ENCODE measurements at regions not wholly inside any gene's neighbourhood (a gene's known extent, or its start where the extent isn't known, plus 50 kb on each side); places are given as distances from the start of the nearest gene placed in this dataset.

DNA sequence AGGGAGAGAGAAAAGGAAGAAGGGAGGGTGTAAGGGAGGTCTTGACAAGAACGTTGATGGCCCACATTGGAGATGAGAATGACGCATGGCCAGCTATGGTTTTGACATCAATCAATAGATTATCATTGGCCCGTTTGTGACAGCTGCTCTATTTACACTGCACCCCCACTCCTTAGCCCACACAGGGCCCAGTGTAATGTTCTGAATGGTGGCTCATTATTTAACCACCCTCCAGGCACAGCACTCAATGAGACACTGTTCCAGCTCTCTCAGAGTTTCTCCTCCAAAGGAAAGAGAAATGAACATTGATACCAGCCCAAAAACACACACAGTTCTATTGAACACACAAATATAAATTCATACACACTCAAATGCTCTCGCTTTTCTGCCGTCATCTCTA lies 173.0 kb upstream of the IPO5 start:
- WGBS (ENCODE audit: insufficient coverage) = 93% methylated on average over 2 of the region's 5 CpGs
- H3K27me3 Mint-ChIP-seq = peaks cover 10% of the 10 kb centered on the region
- DNase-seq = no peak
- Histone ChIP-seq H3K9ac (ENCODE audit: low read length) (no peak overlapping the region), H3K36me3 (replicated peaks in 1 of 2; ENCODE audit: control extremely low read depth in 1 of 2, control insufficient read depth in 1 of 2, extremely low read depth in 1 of 2, insufficient read depth in 2 of 2, low read length in 1 of 2) (no peaks in the 10 kb centered on the region), H4K20me1 (ENCODE audit: control insufficient read depth, insufficient read depth, low read length, poor library complexity, severe bottlenecking) (no peaks in the 10 kb centered on the region), H3K27ac (ENCODE audit: low read length in 2 of 2) (no peak overlapping the region), H2AFZ (ENCODE audit: insufficient read depth, low read depth, low read length, poor library complexity, severe bottlenecking) (no peak overlapping the region), H3K4me1 (ENCODE audit: control insufficient read depth in 2 of 2, insufficient read depth in 2 of 2, low read length in 2 of 2) (no peaks in the 10 kb centered on the region), H3K9me3 (ENCODE audit: control extremely low read depth in 1 of 3, control insufficient read depth in 2 of 3, insufficient read depth in 1 of 3, low read length in 2 of 3) (no peaks in the 10 kb centered on the region), H3K4me2 (replicated peaks; ENCODE audit: low read depth, low read length, poor library complexity, severe bottlenecking) (no peak overlapping the region), H3K27me3 (replicated peaks in 1 of 4; ENCODE audit: control extremely low read depth in 1 of 4, control insufficient read depth in 3 of 4, insufficient read depth in 4 of 4, low read length in 3 of 4) (no peaks in the 10 kb centered on the region), H3K79me2 (ENCODE audit: control insufficient read depth, insufficient read depth, low read length) (no peaks in the 10 kb centered on the region), H3K4me3 (ENCODE audit: control extremely low read depth in 1 of 5, extremely low read depth in 1 of 5, insufficient read depth in 1 of 5, low read depth in 2 of 5, low read length in 4 of 5) (no peak overlapping the region)
- H3K4me3 Mint-ChIP-seq = no peak overlapping the region
- no peaks in the 10 kb centered on the region for H3K4me1 Mint-ChIP-seq
- H3K9me3 Mint-ChIP-seq (ENCODE audit: insufficient read depth) = peaks cover 3% of the 10 kb centered on the region
- TF ChIP-seq EZH2 (IDR thresholded peaks at IDR 0.05; ENCODE audit: borderline replicate concordance, insufficient read depth, low read depth, low read length, poor library complexity, severe bottlenecking) = no peak
- TF ChIP-seq, protein P1, sequence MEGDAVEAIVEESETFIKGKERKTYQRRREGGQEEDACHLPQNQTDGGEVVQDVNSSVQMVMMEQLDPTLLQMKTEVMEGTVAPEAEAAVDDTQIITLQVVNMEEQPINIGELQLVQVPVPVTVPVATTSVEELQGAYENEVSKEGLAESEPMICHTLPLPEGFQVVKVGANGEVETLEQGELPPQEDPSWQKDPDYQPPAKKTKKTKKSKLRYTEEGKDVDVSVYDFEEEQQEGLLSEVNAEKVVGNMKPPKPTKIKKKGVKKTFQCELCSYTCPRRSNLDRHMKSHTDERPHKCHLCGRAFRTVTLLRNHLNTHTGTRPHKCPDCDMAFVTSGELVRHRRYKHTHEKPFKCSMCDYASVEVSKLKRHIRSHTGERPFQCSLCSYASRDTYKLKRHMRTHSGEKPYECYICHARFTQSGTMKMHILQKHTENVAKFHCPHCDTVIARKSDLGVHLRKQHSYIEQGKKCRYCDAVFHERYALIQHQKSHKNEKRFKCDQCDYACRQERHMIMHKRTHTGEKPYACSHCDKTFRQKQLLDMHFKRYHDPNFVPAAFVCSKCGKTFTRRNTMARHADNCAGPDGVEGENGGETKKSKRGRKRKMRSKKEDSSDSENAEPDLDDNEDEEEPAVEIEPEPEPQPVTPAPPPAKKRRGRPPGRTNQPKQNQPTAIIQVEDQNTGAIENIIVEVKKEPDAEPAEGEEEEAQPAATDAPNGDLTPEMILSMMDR (IDR thresholded peaks at IDR 0.05) = no peak
- ChIA-PET CTCF (no interaction called here), POLR2A (no interaction called here)
- ATAC-seq (ENCODE audit: low read depth) = no peak
- H3K27ac Mint-ChIP-seq = no peak overlapping the region
- intact Hi-C loops (cut with micrococcal nuclease) = no loop called here

DNA sequence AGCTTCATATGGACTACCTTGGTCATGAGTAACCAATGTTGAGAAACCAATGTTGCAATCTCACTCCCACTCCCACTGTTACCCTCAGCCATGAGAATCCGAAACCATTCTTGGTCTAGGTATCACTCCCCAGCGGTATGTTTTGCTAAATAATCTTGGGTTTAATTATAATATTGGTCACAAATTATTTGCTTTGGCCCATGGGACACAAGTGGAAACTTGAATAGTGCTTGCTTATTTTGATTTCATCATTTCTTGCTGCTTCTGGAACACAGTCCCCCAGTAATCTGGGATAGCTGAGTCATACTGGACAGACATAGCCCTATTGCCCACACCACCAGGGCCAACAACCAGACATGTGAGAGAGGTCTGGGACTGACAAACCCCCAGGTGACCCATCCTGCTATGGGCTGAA lies 171.6 kb upstream of the IPO5 start:
- H3K4me1 ChIP-seq (ENCODE audit: control insufficient read depth in 2 of 2, insufficient read depth in 2 of 2, low read length in 2 of 2) = no peaks in the 10 kb centered on the region
- POLR2A ChIA-PET = no interaction called here
- intact Hi-C loops (cut with micrococcal nuclease) = no loop called here
- ATAC-seq (ENCODE audit: low read depth) (no peak), DNase-seq (no peak)
- no peak overlapping the region for H2AFZ ChIP-seq (ENCODE audit: insufficient read depth, low read depth, low read length, poor library complexity, severe bottlenecking)
- no peak overlapping the region for H3K4me2 ChIP-seq (replicated peaks; ENCODE audit: low read depth, low read length, poor library complexity, severe bottlenecking)
- H3K27ac Mint-ChIP-seq = no peak overlapping the region
- H3K27me3 ChIP-seq (replicated peaks in 1 of 4; ENCODE audit: control extremely low read depth in 1 of 4, control insufficient read depth in 3 of 4, insufficient read depth in 4 of 4, low read length in 3 of 4) = no peaks in the 10 kb centered on the region
- CTCF ChIA-PET = no interaction called here
- no CpG with 5 or more reads among the region's 2 CpGs for WGBS (ENCODE audit: insufficient coverage)
- H3K9me3 Mint-ChIP-seq (ENCODE audit: insufficient read depth) = peaks cover 1% of the 10 kb centered on the region
- peaks cover 10% of the 10 kb centered on the region for H3K27me3 Mint-ChIP-seq
- H3K9ac ChIP-seq (ENCODE audit: low read length) = no peak overlapping the region
- H3K4me1 Mint-ChIP-seq = no peaks in the 10 kb centered on the region
- no peaks in the 10 kb centered on the region for H3K79me2 ChIP-seq (ENCODE audit: control insufficient read depth, insufficient read depth, low read length)
- no peak overlapping the region for H3K4me3 ChIP-seq (ENCODE audit: control extremely low read depth in 1 of 5, extremely low read depth in 1 of 5, insufficient read depth in 1 of 5, low read depth in 2 of 5, low read length in 4 of 5)
- no peak overlapping the region for H3K27ac ChIP-seq (ENCODE audit: low read length in 2 of 2)
- no peaks in the 10 kb centered on the region for H3K9me3 ChIP-seq (ENCODE audit: control extremely low read depth in 1 of 3, control insufficient read depth in 2 of 3, insufficient read depth in 1 of 3, low read length in 2 of 3)
- no peaks in the 10 kb centered on the region for H4K20me1 ChIP-seq (ENCODE audit: control insufficient read depth, insufficient read depth, low read length, poor library complexity, severe bottlenecking)
- H3K36me3 ChIP-seq (replicated peaks in 1 of 2; ENCODE audit: control extremely low read depth in 1 of 2, control insufficient read depth in 1 of 2, extremely low read depth in 1 of 2, insufficient read depth in 2 of 2, low read length in 1 of 2) = no peaks in the 10 kb centered on the region
- no peak for TF ChIP-seq EZH2 (IDR thresholded peaks at IDR 0.05; ENCODE audit: borderline replicate concordance, insufficient read depth, low read depth, low read length, poor library complexity, severe bottlenecking)
- TF ChIP-seq, protein P1 (IDR thresholded peaks at IDR 0.05) = no peak
- H3K4me3 Mint-ChIP-seq = no peak overlapping the region

Data from B cell (primary cell).